OCI-LY3 (cell line): ENCODE measurements at regions not wholly inside any gene's neighbourhood (a gene's known extent, or its start where the extent isn't known, plus 50 kb on each side); places are given as distances from the start of the nearest gene placed in this dataset.

Experiments used
- CTCF ChIP-seq: fragments of 200-600, 300-600 bp; sonication (generic); IDR thresholded peaks from 2 replicates; pipeline ENCODE4 v1.5.1; 2014; ENCODE audit warnings: antibody characterized with exemption, low read length, low read depth
- EZH2phosphoT487 ChIP-seq: fragments of 200-600 bp; shearing (Covaris generic); IDR thresholded peaks from 2 replicates; pipeline ENCODE4 v1.6.1; 2018; ENCODE audit warnings: antibody characterized with exemption, mixed run types, low read depth

- TF ChIP-seq CTCF (no peak), EZH2phosphoT487 (no peak)
Measured at GRCh38 chr5:74140409-74140808, 500.1 kb downstream of the ENC1 start.
